Thyroid gland (tissue), 4 donors: ENCODE measurements at regions not wholly inside any gene's neighbourhood (a gene's known extent, or its start where the extent isn't known, plus 50 kb on each side); places are given as distances from the start of the nearest gene placed in this dataset.

ENCODE experiments used
- POLR2A ChIP-seq, 2 donors: fragments of 450-650 bp; IDR thresholded peaks; one replicate each; pipeline ENCODE4 v1.6.1; 2017; ENCODE audit warnings: antibody characterized with exemption in 2 of 2, mild to moderate bottlenecking in 2 of 2, moderate library complexity in 1 of 2
- TF ChIP-seq, protein P1 (sequence below), 6 experiments: fragments of 200-600 bp in 3 of 6; fragments of 450-650 bp in 3 of 6; sonication (generic) in 3 of 6; IDR thresholded peaks; one replicate each; pipeline ENCODE4 v1.5.1; 2016 to 2019; ENCODE audit warnings: antibody characterized with exemption in 6 of 6, mild to moderate bottlenecking in 2 of 6, inconsistent platforms in 1 of 6, moderate library complexity in 1 of 6

DNA sequence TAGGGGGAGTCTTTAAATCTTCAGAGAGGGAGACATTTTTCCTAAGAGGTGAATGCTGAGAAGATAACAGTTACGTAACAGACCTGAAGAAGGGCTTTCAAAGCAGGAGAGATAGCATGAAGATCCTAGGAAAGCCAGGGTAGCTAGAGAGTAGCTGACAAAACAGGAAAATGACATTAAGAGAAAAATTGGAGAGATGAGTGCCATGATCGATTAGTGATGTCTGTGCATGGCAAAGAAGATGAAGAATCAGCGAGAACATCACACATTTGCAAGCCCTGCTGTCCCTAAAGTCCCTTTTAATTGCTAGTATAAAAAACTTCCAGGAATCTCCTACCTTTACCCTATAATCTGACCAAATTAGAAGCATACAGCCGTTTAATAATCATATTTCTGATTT, 116.9 kb upstream of the PAX6 start:
- no peak for TF ChIP-seq POLR2A (IDR thresholded peaks at IDR 0.05)
- TF ChIP-seq, protein P1, sequence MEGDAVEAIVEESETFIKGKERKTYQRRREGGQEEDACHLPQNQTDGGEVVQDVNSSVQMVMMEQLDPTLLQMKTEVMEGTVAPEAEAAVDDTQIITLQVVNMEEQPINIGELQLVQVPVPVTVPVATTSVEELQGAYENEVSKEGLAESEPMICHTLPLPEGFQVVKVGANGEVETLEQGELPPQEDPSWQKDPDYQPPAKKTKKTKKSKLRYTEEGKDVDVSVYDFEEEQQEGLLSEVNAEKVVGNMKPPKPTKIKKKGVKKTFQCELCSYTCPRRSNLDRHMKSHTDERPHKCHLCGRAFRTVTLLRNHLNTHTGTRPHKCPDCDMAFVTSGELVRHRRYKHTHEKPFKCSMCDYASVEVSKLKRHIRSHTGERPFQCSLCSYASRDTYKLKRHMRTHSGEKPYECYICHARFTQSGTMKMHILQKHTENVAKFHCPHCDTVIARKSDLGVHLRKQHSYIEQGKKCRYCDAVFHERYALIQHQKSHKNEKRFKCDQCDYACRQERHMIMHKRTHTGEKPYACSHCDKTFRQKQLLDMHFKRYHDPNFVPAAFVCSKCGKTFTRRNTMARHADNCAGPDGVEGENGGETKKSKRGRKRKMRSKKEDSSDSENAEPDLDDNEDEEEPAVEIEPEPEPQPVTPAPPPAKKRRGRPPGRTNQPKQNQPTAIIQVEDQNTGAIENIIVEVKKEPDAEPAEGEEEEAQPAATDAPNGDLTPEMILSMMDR (IDR thresholded peaks at IDR 0.05) = no peak
